Fibroblast of the conjunctiva (primary cell): ENCODE measurements at regions not wholly inside any gene's neighbourhood (a gene's known extent, or its start where the extent isn't known, plus 50 kb on each side); places are given as distances from the start of the nearest gene placed in this dataset.
"Not testable (repeated sequence)": the region's sequence is repeated elsewhere in the genome, so short reads cannot be mapped to it uniquely, and the experiment has no call there.

Source experiments
- DNase-seq: peaks from one replicate; pipeline ENCODE4 v3.0.0-alpha.2; 2010; ENCODE audit warnings: low read depth

GRCh38 chr12:116327992-116328391 lies 50.5 kb upstream of the MED13L start:
- DNase-seq: not testable (repeated sequence)

DNA sequence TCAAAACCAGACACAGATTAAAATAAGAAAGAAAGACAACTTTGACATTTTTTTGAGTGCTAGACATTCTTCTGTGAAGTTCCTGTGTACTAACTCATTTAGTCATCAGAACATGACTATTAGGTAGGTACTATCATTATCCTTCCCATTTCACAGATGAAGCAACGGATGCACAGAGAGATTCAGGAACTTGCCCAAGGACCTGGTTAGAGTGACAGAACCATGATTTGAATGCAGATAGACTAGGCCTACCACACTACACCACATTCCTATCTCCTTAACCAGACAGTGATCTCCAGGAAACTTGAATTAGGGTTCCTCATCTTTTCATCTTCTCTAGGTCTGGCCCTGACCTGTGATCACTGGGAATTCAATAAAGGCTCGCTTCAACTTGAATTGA lies 54.4 kb upstream of the MED13L start:
- DNase-seq: no peak

DNA sequence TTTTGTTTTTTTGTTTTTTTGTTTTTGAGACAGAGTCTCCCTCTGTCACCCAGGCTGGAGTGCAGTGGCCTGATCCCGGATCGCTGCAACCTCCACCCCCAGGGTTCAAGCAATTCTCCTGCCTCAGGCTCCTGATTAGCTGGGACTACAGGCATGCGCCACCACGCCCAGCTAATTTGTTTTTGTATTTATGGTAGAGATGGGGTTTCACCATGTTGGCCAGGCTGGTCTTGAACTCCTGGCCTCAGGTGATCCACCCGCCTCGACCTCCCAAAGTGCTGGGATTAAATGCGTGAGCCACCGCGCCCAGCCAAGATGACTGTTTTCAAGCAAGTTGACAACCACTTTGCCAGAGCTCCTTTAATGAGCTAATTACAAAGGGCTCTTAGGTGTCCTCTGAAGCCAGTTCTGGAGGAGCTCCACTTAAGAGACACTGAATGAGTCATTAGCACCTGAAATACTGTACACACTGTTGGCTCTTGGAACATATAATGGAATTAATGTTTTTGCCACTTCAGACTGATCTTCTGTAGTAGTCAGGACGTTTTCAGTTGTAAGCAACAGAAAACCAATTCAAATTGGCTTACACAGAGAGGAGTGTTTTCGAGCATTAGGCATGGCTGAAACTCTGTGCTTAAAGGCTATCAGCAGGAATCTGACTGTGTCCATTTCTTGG lies 55.4 kb upstream of the MED13L start:
- DNase-seq: no peak

- no peak for DNase-seq
Measured at GRCh38 chr12:116333402-116333801, 55.9 kb upstream of the MED13L start.

DNA sequence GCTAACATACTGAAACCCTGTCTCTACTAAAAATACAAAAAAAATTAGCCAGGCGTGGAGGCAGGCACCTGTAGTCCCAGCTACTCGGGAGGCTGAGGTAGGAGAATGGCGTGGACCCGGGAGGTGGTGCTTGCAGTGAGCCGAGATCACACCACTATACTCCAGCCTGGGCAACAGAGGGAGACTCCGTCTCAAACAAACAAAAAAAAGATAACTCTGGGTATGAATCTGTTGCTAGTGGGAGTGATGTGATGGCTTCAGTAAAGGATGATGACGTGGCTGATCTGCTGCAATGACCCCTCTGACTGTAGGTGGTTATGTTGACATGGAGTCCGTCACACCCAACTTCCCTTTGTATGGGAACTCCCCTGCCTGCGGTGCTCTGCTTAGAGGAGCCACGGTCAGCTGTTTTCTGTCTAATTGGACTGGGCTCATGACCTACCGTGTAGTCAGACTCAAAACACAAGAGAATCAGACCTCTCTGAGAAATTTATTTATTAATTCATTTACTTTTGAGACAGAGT lies 59.1 kb upstream of the MED13L start:
- no peak for DNase-seq

GRCh38 chr12:116337312-116337711 lies 59.8 kb upstream of the MED13L start:
- no peak for DNase-seq

DNA sequence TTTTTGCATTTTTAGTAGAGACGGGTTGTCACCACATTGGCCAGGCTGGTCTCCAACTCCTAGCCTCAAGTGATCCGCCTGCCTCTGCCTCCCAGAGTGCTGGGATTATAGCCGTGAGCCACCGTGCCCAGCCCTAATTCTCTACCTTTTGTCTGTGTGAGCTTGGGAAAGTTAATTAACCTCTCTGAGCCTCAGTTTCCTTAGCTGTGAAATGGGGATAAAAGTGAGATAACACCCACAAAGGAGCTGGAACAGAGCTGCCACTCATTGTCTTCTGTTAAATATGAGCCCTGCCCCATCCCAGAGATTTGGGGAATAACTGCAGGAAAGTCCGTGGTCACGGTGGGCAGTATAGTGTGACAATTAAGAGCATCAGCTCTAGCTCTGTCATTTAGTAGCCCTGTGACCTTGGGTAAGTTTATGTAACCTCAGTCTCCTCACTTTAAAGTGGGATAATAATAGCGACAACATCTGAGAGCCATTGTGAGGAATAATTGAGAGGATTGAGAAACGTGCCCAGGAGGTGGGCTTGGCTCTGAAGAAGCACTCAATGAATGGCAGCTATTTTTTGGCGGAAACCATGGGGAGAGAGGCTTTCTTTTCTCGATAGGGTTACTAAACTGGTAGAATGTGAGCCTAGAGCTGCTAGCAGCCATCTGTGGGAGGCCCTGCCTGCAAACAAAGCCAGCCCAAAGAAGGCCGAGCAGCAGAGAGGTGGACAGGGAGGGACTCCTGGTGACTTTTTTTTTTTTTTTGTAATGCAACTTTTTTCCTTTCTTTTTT lies 60.8 kb upstream of the MED13L start:
- no peak for DNase-seq

- no peak for DNase-seq
Measured at GRCh38 chr12:116339062-116339461, 61.6 kb upstream of the MED13L start.

DNA sequence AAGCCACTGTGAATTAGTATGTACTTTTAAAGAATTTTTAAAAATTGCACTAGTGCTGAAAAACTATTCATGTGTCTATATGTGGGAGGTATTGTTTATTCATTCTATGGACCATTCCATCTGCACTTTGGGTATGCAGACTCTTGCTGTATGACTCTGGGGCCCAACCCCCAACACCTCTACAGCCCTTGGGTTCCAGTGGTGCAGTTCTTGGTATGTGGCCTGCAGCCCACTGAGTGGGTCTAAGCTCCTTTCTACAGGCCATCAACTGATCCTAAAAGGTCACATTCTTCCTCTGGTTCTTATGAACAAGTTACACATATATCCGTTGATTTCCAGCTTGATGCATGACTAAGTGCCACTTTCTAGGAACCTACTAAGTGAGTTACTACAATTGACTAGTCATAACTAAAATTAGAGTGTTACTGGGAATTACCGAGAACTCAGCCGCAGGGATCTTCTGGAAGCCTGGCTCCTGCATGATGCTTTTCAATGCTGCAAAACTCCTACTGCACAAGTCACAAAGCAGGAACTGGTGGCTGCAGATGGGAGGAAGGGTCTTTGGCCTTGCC lies 62.4 kb upstream of the MED13L start:
- DNase-seq: no peak

GRCh38 chr12:116343331-116343884 lies 65.9 kb upstream of the MED13L start:
- DNase-seq: no peak

- DNase-seq: no peak
Measured at GRCh38 chr12:116346222-116346621, 68.7 kb upstream of the MED13L start.

DNA sequence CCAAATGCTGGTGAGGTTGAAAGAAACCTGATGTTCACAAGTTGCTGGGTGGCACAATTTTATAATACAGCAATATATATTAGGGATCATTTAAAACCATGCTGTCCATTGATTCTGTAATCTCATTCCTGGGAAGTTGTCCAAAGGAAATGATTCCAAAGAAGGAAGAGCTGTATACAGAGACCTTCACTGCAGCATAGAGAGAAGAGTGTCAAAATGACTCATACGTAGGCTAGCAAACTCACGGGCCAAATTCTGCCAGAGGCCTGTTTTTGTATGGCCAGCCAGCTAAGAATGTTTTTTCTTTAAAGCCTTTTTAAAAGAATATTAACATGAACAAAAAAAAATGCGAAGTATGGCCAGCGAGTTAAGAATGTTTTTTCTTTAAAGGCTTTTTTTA lies 69.2 kb upstream of the MED13L start:
- peak; percentile 81 for DNase-seq

- no peak for DNase-seq
Measured at GRCh38 chr12:116347265-116347664, 69.8 kb upstream of the MED13L start.

- no peak for DNase-seq
Measured at GRCh38 chr12:116352315-116352835, 74.9 kb upstream of the MED13L start.

GRCh38 chr12:116353958-116354357 lies 76.5 kb upstream of the MED13L start:
- DNase-seq: no peak

- no peak for DNase-seq
Measured at GRCh38 chr12:116354534-116354933, 77.0 kb upstream of the MED13L start.

DNA sequence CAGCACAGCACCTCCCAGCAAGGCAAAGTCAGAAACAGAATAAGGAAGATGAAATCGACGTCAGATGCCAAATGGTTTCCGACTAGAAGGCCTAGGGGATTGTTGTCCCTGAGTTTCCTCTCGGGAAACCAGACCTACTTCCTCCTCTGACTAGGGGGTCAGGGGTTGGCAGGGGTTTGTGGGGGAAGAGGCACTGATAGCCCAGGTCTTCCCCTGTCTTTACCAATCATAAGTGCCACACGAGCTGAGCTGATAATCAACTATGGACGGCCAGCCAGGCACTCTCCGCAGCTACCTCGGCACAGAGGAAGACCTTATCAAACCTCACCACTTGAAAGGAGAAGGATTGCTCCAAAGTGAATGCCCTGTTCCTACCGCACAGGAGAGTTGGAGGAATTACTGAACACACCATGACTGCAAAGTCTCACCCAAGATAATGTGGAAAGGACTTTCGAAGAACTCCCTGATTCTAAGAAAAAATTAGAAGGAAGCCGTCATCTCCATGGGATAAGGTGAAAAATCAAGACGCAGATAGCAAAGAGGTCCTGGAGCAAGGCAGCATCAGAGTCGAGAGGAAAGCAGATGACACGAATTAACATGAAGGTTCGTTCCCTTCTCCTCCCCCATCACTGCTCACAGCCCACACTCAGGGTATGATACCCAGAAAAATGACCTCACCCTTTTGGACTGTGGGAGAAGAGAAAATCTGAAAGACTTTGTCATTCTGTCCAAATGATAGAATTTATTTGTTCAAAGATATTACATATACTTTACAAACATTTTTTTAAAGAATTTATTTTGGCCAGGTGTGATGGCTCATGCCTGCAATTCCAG lies 77.7 kb upstream of the MED13L start:
- no peak for DNase-seq

DNA sequence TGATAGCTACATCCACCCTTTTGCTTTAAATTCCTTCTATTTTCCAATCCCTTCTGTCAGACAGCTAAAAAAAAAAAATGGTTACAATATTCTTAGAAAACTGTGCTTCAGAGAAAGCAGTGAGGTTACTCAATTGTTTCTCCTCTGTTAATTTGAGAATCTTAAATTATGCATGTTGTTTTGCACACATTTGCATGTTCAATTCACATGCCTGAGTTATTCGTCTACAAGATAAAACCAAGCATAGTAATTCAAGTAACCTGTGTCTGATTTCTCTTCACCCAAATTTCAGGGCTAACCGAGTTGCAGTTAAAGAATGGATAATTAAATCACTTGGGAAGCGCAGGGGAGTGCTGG lies 81.0 kb upstream of the MED13L start:
- no peak for DNase-seq

GRCh38 chr12:116358893-116359761 lies 81.6 kb upstream of the MED13L start:
- peak; percentile 93 for DNase-seq

DNA sequence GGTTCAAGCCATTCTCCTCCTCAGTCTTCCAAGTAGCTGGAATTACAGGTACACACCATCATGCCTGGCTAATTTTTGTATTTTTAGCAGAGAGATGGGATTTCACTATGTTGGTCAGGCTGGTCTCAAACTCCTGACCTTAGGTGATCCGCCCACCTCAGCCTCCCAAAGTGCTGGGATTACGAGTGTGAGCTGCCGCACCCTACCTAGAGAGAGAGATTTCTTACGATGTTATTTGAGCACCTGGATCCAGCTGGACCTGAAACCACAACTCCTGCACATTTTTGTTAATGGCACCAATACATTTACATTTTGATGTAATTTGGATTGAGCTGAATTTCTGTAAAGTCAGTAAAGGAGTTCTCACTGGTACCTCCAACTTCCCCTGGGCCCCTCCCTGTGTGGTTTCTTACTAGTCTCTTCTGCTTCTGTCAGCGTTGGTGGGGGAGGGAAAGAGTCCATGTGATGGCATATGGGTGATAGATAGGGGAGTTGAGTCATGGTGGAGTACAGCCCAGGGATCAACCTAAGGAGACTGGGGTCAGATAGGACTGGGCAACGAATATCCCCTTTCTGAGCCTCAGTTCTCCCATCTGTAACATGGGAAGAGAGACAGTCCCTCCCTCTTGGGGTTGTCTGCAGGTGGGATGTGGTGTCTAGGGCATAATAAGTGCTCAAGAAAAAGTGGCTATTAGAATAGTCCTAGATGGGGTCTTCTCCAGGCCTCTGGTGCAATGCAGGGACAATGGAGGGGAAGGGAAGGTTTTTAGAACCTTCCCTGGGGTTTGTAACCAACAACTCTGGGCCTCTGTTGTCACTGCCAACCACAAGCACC lies 83.3 kb upstream of the MED13L start:
- no peak for DNase-seq
